IMR-90 (cell line): ENCODE measurements at regions not wholly inside any gene's neighbourhood (a gene's known extent, or its start where the extent isn't known, plus 50 kb on each side); places are given as distances from the start of the nearest gene placed in this dataset.

Experiments
- ATAC-seq: fragments of 200-7000 bp; cut with Tn5 transposase; 2 replicates; pipeline ENCODE4 v1.9.1; 2020; ENCODE audit warnings: low read depth, mild to moderate bottlenecking, moderate library complexity
- BruUV-seq: library from RNA; stranded (reverse); fragments of 400-500 nt; replicated peaks from 2 replicates; lab custom pipeline; 2021; lab: Mats Ljungman, UMichigan
- CTCF ChIA-PET: fragments of 300-600 bp; formaldehyde crosslinking; extraction: SDS; loops from one replicate; lab custom pipeline; 2021; ENCODE audit warnings: antibody characterized with exemption; lab: Yijun Ruan, JAX
- POLR2A ChIA-PET: fragments of 300-600 bp; sonication (Branson Sonifier 250); formaldehyde crosslinking; loops from one replicate; lab custom pipeline; 2022; ENCODE audit warnings: antibody characterized with exemption; ENCODE audit not compliant: unreplicated experiment; lab: Charles Lee
- DNase-seq: peaks from one replicate; pipeline ENCODE4 v3.0.0; 2013
- H2AFZ ChIP-seq: replicated peaks from 2 replicates; pipeline ENCODE3; 2013; ENCODE audit warnings: low read length, mild to moderate bottlenecking; ENCODE audit not compliant: poor library complexity
- H2AK5ac ChIP-seq: 2 replicates; pipeline ENCODE4 v1.6.1; 2013; ENCODE audit warnings: low read depth, low read length, inconsistent platforms
- H2AK9ac ChIP-seq: replicated peaks from 2 replicates; pipeline ENCODE3; 2013; ENCODE audit warnings: mild to moderate bottlenecking, low read depth, low read length, moderate library complexity; ENCODE audit not compliant: poor library complexity
- H2BK120ac ChIP-seq: 2 replicates; pipeline ENCODE4 v1.6.1; 2013; ENCODE audit warnings: low read depth, low read length, inconsistent platforms
- H2BK15ac ChIP-seq: 3 replicates; pipeline ENCODE4 v1.6.1; 2013; ENCODE audit warnings: low read depth, low read length, inconsistent platforms
- H2BK20ac ChIP-seq: 2 replicates; pipeline ENCODE4 v1.6.1; 2013; ENCODE audit warnings: low read depth, mild to moderate bottlenecking, inconsistent platforms, low read length, moderate library complexity
- H2BK5ac ChIP-seq: 2 replicates; pipeline ENCODE4 v1.6.1; 2013; ENCODE audit warnings: mild to moderate bottlenecking, low read depth, low read length, inconsistent platforms; ENCODE audit not compliant: poor library complexity, severe bottlenecking
- H3K14ac ChIP-seq: replicated peaks from 2 replicates; pipeline ENCODE4 v1.6.1; 2013; ENCODE audit warnings: low read depth, low read length, inconsistent platforms
- H3K18ac ChIP-seq: 2 replicates; pipeline ENCODE4 v1.6.1; 2013; ENCODE audit warnings: low read depth, low read length, control low read depth
- H3K23ac ChIP-seq: 2 replicates; pipeline ENCODE4 v1.6.1; 2013; ENCODE audit warnings: low read depth, low read length, inconsistent platforms
- H3K27ac ChIP-seq: 2 replicates; pipeline ENCODE4 v1.5.1; 2013; ENCODE audit warnings: mild to moderate bottlenecking, control low read depth, low read length; ENCODE audit not compliant: insufficient read depth
- H3K27me3 ChIP-seq: 2 replicates; pipeline ENCODE4 v1.6.1; 2013; ENCODE audit warnings: low read length; ENCODE audit not compliant: control insufficient read depth, insufficient read depth
- H3K36me3 ChIP-seq: 2 replicates; pipeline ENCODE4 v1.6.1; 2013; ENCODE audit warnings: low read length, mixed read lengths; ENCODE audit not compliant: control insufficient read depth, insufficient read depth
- H3K4ac ChIP-seq: 2 replicates; pipeline ENCODE4 v1.6.1; 2013; ENCODE audit warnings: low read depth, low read length, inconsistent platforms
- H3K4me1 ChIP-seq: 2 replicates; pipeline ENCODE4 v1.6.1; 2013; ENCODE audit warnings: low read length, mixed read lengths; ENCODE audit not compliant: control insufficient read depth, insufficient read depth
- H3K4me2 ChIP-seq: 2 replicates; pipeline ENCODE4 v1.6.1; 2013; ENCODE audit warnings: low read depth, mild to moderate bottlenecking, control low read depth, low read length, moderate library complexity
- H3K4me3 ChIP-seq: 2 replicates; pipeline ENCODE4 v1.5.1; 2013; ENCODE audit warnings: low read depth, mild to moderate bottlenecking, control low read depth, low read length, moderate library complexity; ENCODE audit not compliant: insufficient read depth
- H3K56ac ChIP-seq: 2 replicates; pipeline ENCODE4 v1.6.1; 2013; ENCODE audit warnings: low read length, inconsistent platforms; ENCODE audit not compliant: insufficient read depth; ENCODE audit errors: extremely low read depth
- H3K79me1 ChIP-seq, 2 experiments: 2 replicates each; pipeline ENCODE4 v1.6.1; 2013; ENCODE audit warnings: low read length in 2 of 2, inconsistent platforms in 1 of 2, low read depth in 1 of 2
- H3K9ac ChIP-seq: 2 replicates; pipeline ENCODE4 v1.6.1; 2013; ENCODE audit warnings: low read depth, low read length, control low read depth
- H3K9me1 ChIP-seq: 2 replicates; pipeline ENCODE4 v1.6.1; 2013; ENCODE audit warnings: low read length, inconsistent platforms; ENCODE audit not compliant: insufficient read depth
- H3K9me3 ChIP-seq: 2 replicates; pipeline ENCODE4 v1.6.1; 2013; ENCODE audit warnings: low read length; ENCODE audit not compliant: control insufficient read depth, insufficient read depth
- H4K20me1 ChIP-seq: 2 replicates; pipeline ENCODE4 v1.6.1; 2013; ENCODE audit warnings: low read length, inconsistent platforms; ENCODE audit not compliant: insufficient read depth
- H4K5ac ChIP-seq: 2 replicates; pipeline ENCODE4 v1.6.1; 2013; ENCODE audit warnings: mild to moderate bottlenecking, low read depth, low read length, control low read depth
- H4K8ac ChIP-seq, 2 experiments: 2 replicates each; pipeline ENCODE4 v1.6.1; 2013; ENCODE audit warnings: low read depth in 2 of 2, low read length in 2 of 2, control low read depth in 1 of 2, inconsistent platforms in 1 of 2
- H4K91ac ChIP-seq: 2 replicates; pipeline ENCODE4 v1.6.1; 2013; ENCODE audit warnings: low read depth, low read length, inconsistent platforms; ENCODE audit not compliant: insufficient read depth
- BHLHE40 ChIP-seq: fragments of 150-350 bp; IDR thresholded peaks from 2 replicates; pipeline ENCODE4 v1.6.1; 2016; ENCODE audit warnings: mild to moderate bottlenecking, low read depth, low read length
- FOS ChIP-seq: fragments of 150-350 bp; IDR thresholded peaks from 2 replicates; pipeline ENCODE4 v1.6.1; 2016; ENCODE audit warnings: low read depth, low read length
- MAFK ChIP-seq: IDR thresholded peaks from 2 replicates; pipeline ENCODE4 v1.6.1; 2012; ENCODE audit warnings: low read depth, low read length, improper control_type of control experiment
- MAZ ChIP-seq: IDR thresholded peaks from 2 replicates; pipeline ENCODE4 v1.6.1; 2012; ENCODE audit warnings: low read depth, mild to moderate bottlenecking, low read length, improper control_type of control experiment, moderate library complexity, borderline replicate concordance
- MXI1 ChIP-seq: IDR thresholded peaks from 2 replicates; pipeline ENCODE4 v1.6.1; 2012; ENCODE audit warnings: low read depth, mild to moderate bottlenecking, low read length, moderate library complexity, borderline replicate concordance
- NFE2L2 ChIP-seq: fragments of 150-350 bp; IDR thresholded peaks from 2 replicates; pipeline ENCODE4 v1.6.1; 2016; ENCODE audit warnings: low read depth, mild to moderate bottlenecking, low read length
- POLR2A ChIP-seq: IDR thresholded peaks from 2 replicates; pipeline ENCODE4 v1.6.1; 2012; ENCODE audit warnings: mild to moderate bottlenecking, low read depth, low read length
- RAD21 ChIP-seq: IDR thresholded peaks from 2 replicates; pipeline ENCODE4 v1.6.1; 2012; ENCODE audit warnings: low read length, improper control_type of control experiment
- RCOR1 ChIP-seq: IDR thresholded peaks from 2 replicates; pipeline ENCODE4 v1.6.1; 2012; ENCODE audit warnings: mild to moderate bottlenecking, low read length, improper control_type of control experiment; ENCODE audit not compliant: insufficient replicate concordance
- RFX5 ChIP-seq: IDR thresholded peaks from 2 replicates; pipeline ENCODE4 v1.8.0; 2012; ENCODE audit warnings: low read depth, mild to moderate bottlenecking, low read length, moderate library complexity
- WGBS, 2 experiments: methylation state at CpG; one replicate each; pipeline versions ENCODE4 v1.1.5 to v1.1.7; 2013; ENCODE audit warnings: missing lambda C conversion rate in 2 of 2; ENCODE audit not compliant: insufficient read length in 1 of 2; ENCODE audit errors: extremely low coverage in 2 of 2; 5-methylcytosine and 5-hydroxymethylcytosine counted together
- dilution Hi-C: fragments of 300-500 bp; cut with HindIII; formaldehyde crosslinking; loops from one replicate; pipeline ENCODE4 v1.14.3; 2018; ENCODE audit warnings: low sequenced_read_pairs; ENCODE audit not compliant: unreplicated experiment
- in situ Hi-C: fragments of 300-500 bp; cut with MboI; formaldehyde crosslinking; loops from 3 replicates; pipeline ENCODE4 v1.14.3; 2019; ENCODE audit warnings: low sequenced_read_pairs, inconsistent platforms, mixed read lengths
- intact Hi-C: fragments of 100-400 bp; cut with micrococcal nuclease; formaldehyde crosslinking; loops from 2 replicates; pipeline ENCODE4 v1.10.0; 2022
- TF ChIP-seq, protein P1 (sequence below): fragments of 150-350 bp; IDR thresholded peaks from 2 replicates; pipeline ENCODE4 v1.6.1; 2017; ENCODE audit warnings: mild to moderate bottlenecking, antibody characterized with exemption, low read length, low read depth
- TF ChIP-seq, protein P2 (sequence below): conservative IDR thresholded peaks from 2 replicates; pipeline ENCODE4 v1.5.1; 2012; ENCODE audit warnings: mild to moderate bottlenecking, low read depth, low read length, improper control_type of control experiment
- TF ChIP-seq, protein P3 (sequence below): fragments of 150-350 bp; IDR thresholded peaks from 2 replicates; pipeline ENCODE4 v1.6.1; 2016; ENCODE audit warnings: low read depth, mild to moderate bottlenecking, low read length, moderate library complexity, borderline replicate concordance

DNA sequence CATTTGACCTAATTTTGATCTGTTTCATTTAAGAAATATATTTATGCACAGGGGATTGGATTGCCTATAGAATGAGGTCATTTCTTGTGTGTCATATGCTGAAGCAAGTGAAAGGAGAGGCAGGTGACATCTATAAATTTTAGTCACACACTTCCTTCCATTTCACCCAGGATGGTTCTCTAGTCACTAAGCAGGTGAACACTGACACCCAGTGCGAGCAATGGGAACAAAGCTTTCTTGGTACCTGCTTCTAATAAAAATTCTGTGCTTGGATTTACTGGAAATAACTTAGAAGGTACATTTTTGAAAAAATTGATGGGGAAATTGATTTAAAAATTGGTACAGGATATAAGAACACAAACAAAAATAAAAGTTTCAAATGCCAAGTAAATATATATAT is 66.9 kb upstream of the MC3R start:
- WGBS, 2 experiments, result no CpG with 5 or more reads among the region's 1 CpG
- Histone ChIP-seq H3K4me1 (no peaks in the 10 kb centered on the region), H2AK5ac (no peak overlapping the region), H3K9me3 (peaks cover 19% of the 10 kb centered on the region), H4K20me1 (no peaks in the 10 kb centered on the region), H3K4ac (no peak overlapping the region), H3K27ac (no peak overlapping the region), H2BK15ac (no peak overlapping the region), H3K9ac (no peak overlapping the region), H4K8ac (no peak overlapping the region), H3K79me1 (no peaks in the 10 kb centered on the region), H3K14ac (no peak overlapping the region), H2BK120ac (no peak overlapping the region), H3K4me2 (no peak overlapping the region), H2AK9ac (no peak overlapping the region), H3K4me3 (no peak overlapping the region), H2AFZ (no peak overlapping the region), H3K18ac (no peak overlapping the region), H3K36me3 (no peaks in the 10 kb centered on the region), H4K91ac (no peak overlapping the region), H2BK20ac (no peak overlapping the region), H3K56ac (no peak overlapping the region), H4K5ac (no peak overlapping the region), H3K27me3 (no peaks in the 10 kb centered on the region), H3K23ac (no peak overlapping the region), H2BK5ac (no peak overlapping the region), H3K9me1 (no peaks in the 10 kb centered on the region)
- TF ChIP-seq BHLHE40 (no peak), MAZ (no peak), POLR2A (no peak), RFX5 (no peak), MAFK (no peak), FOS (no peak), RCOR1 (no peak), RAD21 (no peak), NFE2L2 (no peak), MXI1 (no peak)
- TF ChIP-seq, protein P1, sequence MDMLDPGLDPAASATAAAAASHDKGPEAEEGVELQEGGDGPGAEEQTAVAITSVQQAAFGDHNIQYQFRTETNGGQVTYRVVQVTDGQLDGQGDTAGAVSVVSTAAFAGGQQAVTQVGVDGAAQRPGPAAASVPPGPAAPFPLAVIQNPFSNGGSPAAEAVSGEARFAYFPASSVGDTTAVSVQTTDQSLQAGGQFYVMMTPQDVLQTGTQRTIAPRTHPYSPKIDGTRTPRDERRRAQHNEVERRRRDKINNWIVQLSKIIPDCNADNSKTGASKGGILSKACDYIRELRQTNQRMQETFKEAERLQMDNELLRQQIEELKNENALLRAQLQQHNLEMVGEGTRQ, result no peak
- TF ChIP-seq, protein P2, sequence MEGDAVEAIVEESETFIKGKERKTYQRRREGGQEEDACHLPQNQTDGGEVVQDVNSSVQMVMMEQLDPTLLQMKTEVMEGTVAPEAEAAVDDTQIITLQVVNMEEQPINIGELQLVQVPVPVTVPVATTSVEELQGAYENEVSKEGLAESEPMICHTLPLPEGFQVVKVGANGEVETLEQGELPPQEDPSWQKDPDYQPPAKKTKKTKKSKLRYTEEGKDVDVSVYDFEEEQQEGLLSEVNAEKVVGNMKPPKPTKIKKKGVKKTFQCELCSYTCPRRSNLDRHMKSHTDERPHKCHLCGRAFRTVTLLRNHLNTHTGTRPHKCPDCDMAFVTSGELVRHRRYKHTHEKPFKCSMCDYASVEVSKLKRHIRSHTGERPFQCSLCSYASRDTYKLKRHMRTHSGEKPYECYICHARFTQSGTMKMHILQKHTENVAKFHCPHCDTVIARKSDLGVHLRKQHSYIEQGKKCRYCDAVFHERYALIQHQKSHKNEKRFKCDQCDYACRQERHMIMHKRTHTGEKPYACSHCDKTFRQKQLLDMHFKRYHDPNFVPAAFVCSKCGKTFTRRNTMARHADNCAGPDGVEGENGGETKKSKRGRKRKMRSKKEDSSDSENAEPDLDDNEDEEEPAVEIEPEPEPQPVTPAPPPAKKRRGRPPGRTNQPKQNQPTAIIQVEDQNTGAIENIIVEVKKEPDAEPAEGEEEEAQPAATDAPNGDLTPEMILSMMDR, result no peak
- TF ChIP-seq, protein P3, sequence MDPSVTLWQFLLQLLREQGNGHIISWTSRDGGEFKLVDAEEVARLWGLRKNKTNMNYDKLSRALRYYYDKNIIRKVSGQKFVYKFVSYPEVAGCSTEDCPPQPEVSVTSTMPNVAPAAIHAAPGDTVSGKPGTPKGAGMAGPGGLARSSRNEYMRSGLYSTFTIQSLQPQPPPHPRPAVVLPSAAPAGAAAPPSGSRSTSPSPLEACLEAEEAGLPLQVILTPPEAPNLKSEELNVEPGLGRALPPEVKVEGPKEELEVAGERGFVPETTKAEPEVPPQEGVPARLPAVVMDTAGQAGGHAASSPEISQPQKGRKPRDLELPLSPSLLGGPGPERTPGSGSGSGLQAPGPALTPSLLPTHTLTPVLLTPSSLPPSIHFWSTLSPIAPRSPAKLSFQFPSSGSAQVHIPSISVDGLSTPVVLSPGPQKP, result no peak
- ChIA-PET CTCF (no interaction called here), POLR2A (no interaction called here)
- intact Hi-C loops (no loop called here), dilution Hi-C loops (no loop called here), in situ Hi-C loops (no loop called here)
- DNase-seq, result no peak
- no TSS peak for BruUV-seq
- ATAC-seq, result no peak
